Effector memory CD8-positive, alpha-beta T cell (primary cell): ENCODE measurements at regions not wholly inside any gene's neighbourhood (a gene's known extent, or its start where the extent isn't known, plus 50 kb on each side); places are given as distances from the start of the nearest gene placed in this dataset.
"Not testable (repeated sequence)": the region's sequence is repeated elsewhere in the genome, so short reads cannot be mapped to it uniquely, and the experiment has no call there.

Source experiments
- ATAC-seq: fragments of 150-1000 bp; cut with Tn5 transposase; replicated peaks from 2 replicates; pipeline ENCODE4 v1.10.0; 2021; ENCODE audit warnings: mild to moderate bottlenecking, moderate library complexity
- DNase-seq, 3 experiments: peaks; one replicate each; pipeline ENCODE4 v3.0.0; 2021
- H3K27ac Mint-ChIP-seq, 2 donors: one replicate each; pipeline ENCODE4 v1.8.0; 2022; ENCODE audit warnings: mild to moderate bottlenecking in 2 of 2, mixed read lengths in 2 of 2, moderate library complexity in 2 of 2
- H3K27me3 Mint-ChIP-seq, 2 donors: one replicate each; pipeline ENCODE4 v1.8.0; 2022; ENCODE audit warnings: mixed read lengths in 2 of 2
- H3K36me3 Mint-ChIP-seq: one replicate; pipeline ENCODE4 v1.8.0; 2022; ENCODE audit warnings: mild to moderate bottlenecking, moderate library complexity, mixed read lengths; ENCODE audit not compliant: insufficient read depth
- H3K4me1 Mint-ChIP-seq, 2 donors: one replicate each; pipeline ENCODE4 v1.8.0; 2022; ENCODE audit warnings: low read depth in 2 of 2, mixed read lengths in 2 of 2
- H3K4me3 Mint-ChIP-seq, 2 donors: one replicate each; pipeline ENCODE4 v1.8.0; 2022; ENCODE audit warnings: mild to moderate bottlenecking in 2 of 2, mixed read lengths in 2 of 2, moderate library complexity in 2 of 2
- H3K9me3 Mint-ChIP-seq, 2 donors: one replicate each; pipeline ENCODE4 v1.8.0; 2022; ENCODE audit warnings: mixed read lengths in 2 of 2

DNA sequence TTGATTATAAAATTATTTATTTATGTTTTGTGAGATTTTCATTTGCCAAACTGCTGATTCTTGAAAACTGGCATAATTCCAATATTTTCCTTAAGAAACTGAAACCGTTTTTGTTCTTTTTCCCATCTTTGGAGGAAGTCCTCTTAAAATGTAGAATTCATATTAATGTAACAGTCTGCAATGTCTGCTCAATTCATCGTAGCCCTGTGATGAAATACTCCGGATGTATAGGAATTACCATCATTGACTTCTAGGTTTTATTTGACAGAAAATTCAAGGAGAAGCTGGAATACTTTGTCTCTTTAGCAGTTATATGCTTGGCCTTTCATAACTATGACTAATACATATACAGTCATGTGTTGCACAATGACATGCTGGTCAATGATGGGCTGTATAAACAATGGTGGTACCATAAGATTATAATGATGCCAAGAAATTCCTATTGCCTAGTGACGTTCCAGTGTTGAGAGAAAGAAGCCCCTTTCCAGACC, 185.0 kb upstream of the GPRIN3 start:
- no peak for DNase-seq
- Mint-ChIP-seq H3K36me3 (peaks cover 3% of the 10 kb centered on the region), H3K27me3 (no peaks in the 10 kb centered on the region), H3K4me1 (no peaks in the 10 kb centered on the region), H3K9me3 (no peaks in the 10 kb centered on the region), H3K27ac (no peak overlapping the region), H3K4me3 (no peak overlapping the region)
- no peak for ATAC-seq

DNA sequence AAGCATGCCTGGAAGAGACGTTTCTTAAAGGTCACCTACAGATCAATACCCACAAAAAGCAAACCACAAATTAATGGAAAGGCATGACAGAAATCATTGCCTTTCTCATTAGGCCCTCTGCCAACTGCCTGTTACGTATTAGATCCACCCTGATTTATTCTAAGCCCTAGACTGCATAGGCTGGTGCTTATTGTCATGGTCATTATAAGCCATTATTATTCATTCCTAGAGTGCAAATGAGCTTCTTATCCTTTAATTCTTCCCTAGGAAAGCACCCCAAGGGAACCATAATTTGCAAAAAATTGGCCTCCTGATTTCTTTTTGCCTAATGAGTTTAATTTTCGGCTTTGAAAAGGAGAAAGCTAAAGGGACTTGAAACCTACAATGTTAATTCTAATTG, 184.2 kb upstream of the GPRIN3 start:
- Mint-ChIP-seq H3K4me3 (no peak overlapping the region), H3K27me3 (no peaks in the 10 kb centered on the region), H3K36me3 (peaks cover 3% of the 10 kb centered on the region), H3K27ac (no peak overlapping the region), H3K4me1 (no peaks in the 10 kb centered on the region), H3K9me3 (no peaks in the 10 kb centered on the region)
- DNase-seq (no peak), ATAC-seq (no peak)

DNA sequence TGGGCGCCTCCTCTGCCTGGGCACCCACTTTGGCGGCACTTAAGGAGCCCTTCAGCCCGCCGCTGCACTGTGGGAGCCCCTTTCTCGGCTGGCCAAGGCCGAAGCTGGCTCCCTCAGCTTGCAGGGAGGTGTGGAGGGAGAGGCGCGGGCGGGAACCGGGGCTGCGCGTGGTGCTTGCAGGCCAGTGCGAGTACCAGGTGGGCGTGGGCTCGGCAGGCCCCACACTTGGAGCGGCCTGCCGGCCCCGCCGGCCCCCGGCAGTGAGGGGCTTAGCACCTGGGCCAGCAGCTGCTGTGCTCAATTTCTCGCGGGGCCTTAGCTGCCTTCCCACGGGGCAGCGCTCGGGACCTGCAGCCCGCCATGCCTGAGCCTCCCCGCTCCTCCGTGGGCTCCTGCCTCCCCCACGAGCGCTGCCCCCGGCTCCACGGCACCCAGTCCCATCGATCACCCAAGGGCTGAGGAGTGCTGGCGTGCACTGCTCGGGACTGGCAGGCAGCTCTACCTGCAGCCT, 182.4 kb upstream of the GPRIN3 start:
- not testable (repeated sequence) for H3K4me3 Mint-ChIP-seq, H3K9me3 Mint-ChIP-seq, H3K36me3 Mint-ChIP-seq

DNA sequence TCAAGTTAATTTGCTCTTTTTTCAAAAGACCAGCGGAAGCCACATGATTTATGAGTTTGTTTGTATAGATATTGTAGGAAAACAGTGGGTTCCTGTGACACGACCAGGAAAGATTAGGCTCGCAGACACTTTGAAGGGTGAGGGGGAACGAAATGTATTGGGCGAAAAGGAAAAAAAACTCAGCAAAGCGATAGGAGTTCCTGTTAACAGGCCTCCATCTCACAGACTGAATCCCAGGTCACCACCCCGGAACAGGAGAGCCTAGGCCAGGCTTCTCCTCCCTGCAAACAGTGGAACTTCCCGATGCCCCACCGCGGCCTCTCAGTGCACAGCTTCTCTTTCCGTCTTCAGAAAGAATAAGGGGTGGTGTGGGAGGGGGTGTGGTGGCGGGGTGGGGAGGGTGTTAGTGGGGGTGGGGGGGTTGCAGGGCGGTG, 181.8 kb upstream of the GPRIN3 start:
- ATAC-seq, result no peak
- H3K4me3 Mint-ChIP-seq, result no peak overlapping the region
- H3K9me3 Mint-ChIP-seq, result no peaks in the 10 kb centered on the region
- no peak for DNase-seq
- H3K27ac Mint-ChIP-seq, result no peak overlapping the region
- peaks cover 3% of the 10 kb centered on the region for H3K36me3 Mint-ChIP-seq
- no peaks in the 10 kb centered on the region for H3K27me3 Mint-ChIP-seq
- H3K4me1 Mint-ChIP-seq, result no peaks in the 10 kb centered on the region

More for the DNA sequence above, 182.4 kb upstream of the GPRIN3 start:
- H3K4me1 Mint-ChIP-seq, H3K27me3 Mint-ChIP-seq, H3K27ac Mint-ChIP-seq, DNase-seq, ATAC-seq: not testable (repeated sequence)

DNA sequence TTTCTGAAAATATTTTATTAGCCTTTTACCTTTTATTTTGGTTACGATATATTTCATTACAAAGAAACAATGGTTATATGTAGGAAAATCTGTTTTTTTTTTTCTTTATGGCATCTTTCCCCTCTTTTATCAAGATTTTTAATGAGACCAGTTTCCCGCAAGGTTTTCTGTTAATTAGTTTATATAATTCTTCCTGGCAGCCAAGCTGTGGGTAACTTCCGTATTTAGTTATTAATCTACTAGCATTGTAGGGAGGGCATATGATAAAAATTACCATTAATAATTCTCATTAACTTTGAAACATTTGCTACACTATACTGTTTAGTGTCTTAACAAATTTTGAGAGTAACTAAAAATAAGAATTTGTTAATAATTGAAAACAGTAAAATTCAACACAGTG, 181.1 kb upstream of the GPRIN3 start:
- Mint-ChIP-seq H3K27me3 (no peaks in the 10 kb centered on the region), H3K27ac (no peak overlapping the region), H3K36me3 (no peaks in the 10 kb centered on the region), H3K4me1 (no peaks in the 10 kb centered on the region), H3K9me3 (no peaks in the 10 kb centered on the region), H3K4me3 (no peak overlapping the region)
- DNase-seq (no peak), ATAC-seq (no peak)

DNA sequence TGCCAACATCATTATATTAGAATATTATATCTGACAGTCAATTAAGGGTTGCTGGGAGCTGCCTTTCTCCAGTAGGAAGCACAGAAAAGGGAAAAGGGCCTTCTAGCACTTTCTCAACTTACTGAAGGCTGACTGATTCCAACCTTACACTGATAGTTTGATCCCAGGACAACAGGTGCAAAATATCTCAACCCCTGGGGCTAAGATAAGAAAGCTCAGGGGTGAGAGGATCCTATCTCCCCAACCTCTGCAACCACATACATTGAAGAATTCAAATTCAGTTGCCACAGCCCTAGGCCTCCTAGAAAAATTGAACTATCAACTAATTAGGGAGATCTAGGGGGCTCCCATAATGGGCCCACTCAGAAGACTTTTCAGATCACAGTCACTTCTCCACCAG, 179.1 kb upstream of the GPRIN3 start:
- no peaks in the 10 kb centered on the region for H3K9me3 Mint-ChIP-seq
- no peak overlapping the region for H3K27ac Mint-ChIP-seq
- no peak for ATAC-seq

DNA sequence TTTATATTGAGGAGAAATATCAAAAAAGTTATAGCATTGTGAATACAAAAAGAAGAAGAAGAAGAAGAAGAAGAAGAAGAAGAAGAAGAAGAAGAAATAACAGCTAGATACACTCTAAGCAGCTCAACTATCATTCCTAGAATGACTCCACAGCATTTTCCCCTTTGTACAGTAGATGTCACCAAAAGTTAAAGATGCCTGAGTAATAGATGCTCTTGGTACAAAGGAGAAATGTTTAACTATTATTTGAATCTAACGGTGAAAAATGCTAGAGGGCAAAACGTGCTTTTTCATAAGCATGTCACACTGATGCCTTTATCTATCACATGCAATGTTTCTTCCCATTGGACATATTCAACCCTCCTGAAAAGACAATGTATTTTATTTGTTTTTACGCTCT, 178.4 kb upstream of the GPRIN3 start:
- Mint-ChIP-seq H3K27ac (no peak overlapping the region), H3K4me3 (no peak overlapping the region), H3K36me3 (peaks cover 2% of the 10 kb centered on the region), H3K9me3 (no peaks in the 10 kb centered on the region), H3K4me1 (no peaks in the 10 kb centered on the region), H3K27me3 (no peaks in the 10 kb centered on the region)
- DNase-seq, result no peak
- ATAC-seq, result no peak

More for the DNA sequence above, 179.1 kb upstream of the GPRIN3 start:
- Mint-ChIP-seq H3K4me3 (no peak overlapping the region), H3K27me3 (no peaks in the 10 kb centered on the region), H3K4me1 (no peaks in the 10 kb centered on the region), H3K36me3 (peaks cover 2% of the 10 kb centered on the region)
- DNase-seq, result no peak

DNA sequence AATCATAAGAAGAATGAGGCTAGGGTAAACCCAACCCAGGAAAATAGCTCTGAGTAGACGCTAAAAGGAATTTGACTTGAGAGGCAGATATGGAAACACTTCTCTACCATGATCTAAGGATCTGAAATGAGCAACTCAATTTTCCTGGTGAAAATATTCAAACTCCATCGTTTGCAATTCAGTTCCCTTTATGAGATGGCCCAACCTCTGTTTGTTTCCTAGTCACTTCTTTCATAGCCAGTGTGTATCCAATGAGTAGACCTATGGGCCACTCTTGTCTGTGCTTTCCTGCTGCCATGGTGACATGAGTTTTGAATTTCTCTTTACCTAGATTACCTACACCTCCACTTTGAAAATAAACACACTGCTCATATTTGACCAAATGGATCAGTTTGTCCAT, 176.2 kb upstream of the GPRIN3 start:
- Mint-ChIP-seq H3K27ac (no peak overlapping the region), H3K9me3 (no peaks in the 10 kb centered on the region), H3K36me3 (peaks cover 2% of the 10 kb centered on the region), H3K4me1 (no peaks in the 10 kb centered on the region), H3K27me3 (no peaks in the 10 kb centered on the region), H3K4me3 (no peak overlapping the region)
- ATAC-seq (no peak), DNase-seq (no peak)

DNA sequence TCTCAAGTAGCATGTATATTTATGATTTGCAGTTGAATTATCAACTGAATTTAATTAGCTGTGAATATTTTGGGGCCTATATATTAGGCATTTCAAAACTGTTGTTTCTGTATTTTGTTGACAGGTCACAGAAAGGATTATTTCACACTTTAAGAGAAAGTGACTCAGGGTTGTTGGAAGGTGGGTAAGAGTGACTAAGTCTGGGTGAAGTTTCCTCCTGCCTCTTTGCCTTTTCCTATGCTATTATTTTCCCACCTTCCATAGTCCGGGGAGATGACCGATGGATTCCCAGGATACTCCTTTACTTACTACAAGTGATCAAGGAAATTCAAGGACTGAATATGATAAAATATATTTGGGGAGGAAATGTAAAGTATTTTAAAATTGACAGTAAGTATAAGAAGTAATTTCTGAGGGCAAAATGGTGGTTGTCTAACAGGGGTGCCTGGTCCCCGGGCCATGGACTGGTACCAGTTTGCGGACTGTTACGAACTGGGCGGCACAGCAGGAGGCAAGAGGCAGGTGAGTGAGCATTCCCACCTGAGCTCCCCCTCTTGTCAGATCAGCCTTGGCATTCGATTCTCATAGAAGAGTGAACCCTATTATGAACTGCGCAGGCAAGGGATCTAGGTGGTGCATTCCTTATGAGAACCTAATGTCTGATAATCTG, 175.5 kb upstream of the GPRIN3 start:
- H3K27ac Mint-ChIP-seq, result peak overlapping the region in 1 of 2 donors; percentile 57
- no peak overlapping the region for H3K4me3 Mint-ChIP-seq
- no peaks in the 10 kb centered on the region for H3K4me1 Mint-ChIP-seq
- no peaks in the 10 kb centered on the region for H3K9me3 Mint-ChIP-seq
- no peak for DNase-seq
- H3K36me3 Mint-ChIP-seq, result peaks cover 2% of the 10 kb centered on the region
- ATAC-seq, result no peak
- H3K27me3 Mint-ChIP-seq, result no peaks in the 10 kb centered on the region

DNA sequence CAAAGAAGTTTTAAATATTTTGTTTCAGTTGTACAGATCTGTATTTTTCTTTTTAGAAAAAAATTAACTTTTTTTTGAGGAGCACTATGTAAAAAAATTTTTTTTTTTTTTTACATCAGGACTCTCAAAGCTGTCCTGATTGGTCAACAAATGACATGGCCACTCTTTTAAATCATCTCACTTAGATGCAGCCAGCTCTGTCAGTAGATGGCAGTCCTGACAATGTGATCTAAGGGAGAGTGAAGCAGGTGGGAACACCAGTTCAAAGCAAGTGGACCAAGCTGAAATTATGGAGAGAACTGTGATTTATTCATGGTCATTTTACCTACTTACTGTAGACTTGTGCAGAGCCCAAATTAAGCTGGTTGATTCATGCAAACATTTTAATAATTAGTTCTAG, 174.7 kb upstream of the GPRIN3 start:
- DNase-seq (no peak), ATAC-seq (no peak)
- H3K4me3 Mint-ChIP-seq, result no peak overlapping the region
- H3K9me3 Mint-ChIP-seq, result no peaks in the 10 kb centered on the region
- H3K36me3 Mint-ChIP-seq, result peaks cover 2% of the 10 kb centered on the region
- H3K4me1 Mint-ChIP-seq, result no peaks in the 10 kb centered on the region
- no peak overlapping the region for H3K27ac Mint-ChIP-seq
- H3K27me3 Mint-ChIP-seq, result no peaks in the 10 kb centered on the region

DNA sequence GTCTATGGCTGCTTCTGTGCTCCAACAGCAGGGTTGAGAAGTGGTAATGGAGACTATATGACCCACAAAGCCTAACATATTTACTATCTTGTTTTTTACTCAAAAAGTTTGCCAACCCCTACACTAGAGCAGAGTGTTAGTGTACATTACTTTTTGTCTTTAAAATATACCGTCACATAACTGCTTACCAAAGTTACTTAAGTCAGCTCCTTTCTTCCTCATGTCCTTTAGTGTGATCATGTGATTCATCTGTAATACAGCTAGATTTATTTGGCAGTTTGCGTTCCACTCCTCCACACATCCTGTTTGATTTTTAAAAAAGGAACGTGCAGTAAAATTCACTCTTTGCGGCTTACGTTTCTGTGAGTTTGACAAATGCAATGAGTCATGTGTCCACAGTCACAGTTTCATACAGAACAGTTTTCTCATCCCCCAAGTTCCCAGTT, 162.4 kb upstream of the GPRIN3 start:
- no peaks in the 10 kb centered on the region for H3K9me3 Mint-ChIP-seq

DNA sequence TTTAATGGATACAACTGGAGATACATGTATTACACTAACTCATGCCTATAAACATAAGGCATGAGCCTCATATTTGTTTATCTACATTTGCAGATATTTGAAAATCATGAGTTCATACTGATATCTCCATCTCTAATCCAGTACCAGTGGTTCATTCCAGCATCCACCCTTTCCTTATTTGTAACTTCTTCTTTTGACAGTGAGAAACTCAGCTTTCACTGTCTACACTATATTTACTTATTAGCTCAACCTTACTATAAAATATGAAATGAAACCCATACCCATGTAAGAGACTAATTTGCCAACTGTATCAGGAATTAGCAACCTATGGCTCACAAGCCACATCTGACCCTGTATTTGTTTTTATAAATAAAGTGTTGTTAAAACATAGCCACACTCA, 161.9 kb upstream of the GPRIN3 start:
- peaks cover 12 to 14% of the 10 kb centered on the region in 2 donors for H3K4me1 Mint-ChIP-seq
- no peaks in the 10 kb centered on the region for H3K27me3 Mint-ChIP-seq
- ATAC-seq (no peak), DNase-seq (no peak)
- H3K36me3 Mint-ChIP-seq, result no peaks in the 10 kb centered on the region
- peak overlapping the region; percentile 80 to 83 for H3K27ac Mint-ChIP-seq
- no peaks in the 10 kb centered on the region for H3K9me3 Mint-ChIP-seq
- H3K4me3 Mint-ChIP-seq, result peak overlapping the region; percentile 8 to 53

More for the DNA sequence above, 162.4 kb upstream of the GPRIN3 start:
- H3K27me3 Mint-ChIP-seq, result no peaks in the 10 kb centered on the region
- H3K4me1 Mint-ChIP-seq, result peaks cover 12 to 14% of the 10 kb centered on the region in 2 donors
- ATAC-seq (peak; percentile 87), DNase-seq (no peak)
- H3K4me3 Mint-ChIP-seq, result peak overlapping the region; percentile 8 to 53
- H3K27ac Mint-ChIP-seq, result peak overlapping the region; percentile 80 to 83
- H3K36me3 Mint-ChIP-seq, result no peaks in the 10 kb centered on the region

DNA sequence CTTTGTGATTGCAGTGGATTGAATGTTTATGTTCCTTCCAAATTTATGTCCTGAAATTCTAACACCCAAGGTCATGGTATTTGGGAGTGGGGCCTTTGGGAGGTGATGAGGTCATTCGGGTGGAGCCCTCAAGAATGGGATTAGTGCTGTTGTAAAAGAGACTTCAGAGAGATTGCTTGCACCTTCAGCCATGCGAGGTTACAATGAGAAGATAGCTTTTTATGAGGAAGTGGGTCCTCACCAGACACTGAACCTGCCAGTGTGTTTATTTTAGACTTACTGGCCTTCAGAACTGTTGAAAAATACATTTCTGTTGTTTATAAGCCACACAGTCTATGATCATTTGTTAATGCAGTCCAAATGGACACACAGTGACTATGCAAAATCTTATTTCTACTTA, 161.0 kb upstream of the GPRIN3 start:
- no peaks in the 10 kb centered on the region for H3K27me3 Mint-ChIP-seq

DNA sequence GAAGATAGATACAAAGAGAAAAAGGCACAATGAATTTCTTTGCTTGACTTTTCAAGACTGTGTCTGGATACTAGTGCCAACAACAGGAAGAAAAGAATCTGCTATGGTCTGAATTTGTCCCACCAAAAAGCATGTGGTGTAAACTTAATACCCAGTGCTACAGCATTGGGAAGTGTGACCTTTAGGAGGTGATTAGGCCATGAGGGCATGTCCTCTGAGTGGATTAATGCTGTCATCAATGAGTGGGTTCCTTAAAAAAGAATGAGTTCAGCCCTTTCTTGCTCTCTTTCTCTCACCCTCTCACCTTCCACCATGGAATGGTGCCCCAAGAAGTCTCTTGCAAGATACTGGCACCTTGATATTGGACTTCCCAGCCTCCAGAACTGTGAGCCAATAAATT, 155.7 kb upstream of the GPRIN3 start:
- no peak for ATAC-seq
- H3K27me3 Mint-ChIP-seq, result peaks cover 0 to 5% of the 10 kb centered on the region in 2 donors
- H3K4me1 Mint-ChIP-seq, result no peaks in the 10 kb centered on the region
- H3K27ac Mint-ChIP-seq, result no peak overlapping the region
- no peak for DNase-seq
- H3K36me3 Mint-ChIP-seq, result no peaks in the 10 kb centered on the region
- H3K4me3 Mint-ChIP-seq, result no peak overlapping the region
- H3K9me3 Mint-ChIP-seq, result no peaks in the 10 kb centered on the region

More for the DNA sequence above, 161.0 kb upstream of the GPRIN3 start:
- Mint-ChIP-seq H3K27ac (no peak overlapping the region), H3K9me3 (no peaks in the 10 kb centered on the region), H3K4me3 (no peak overlapping the region), H3K4me1 (peaks cover 12 to 14% of the 10 kb centered on the region in 2 donors), H3K36me3 (no peaks in the 10 kb centered on the region)
- ATAC-seq (no peak), DNase-seq (no peak)
